ENCODE measurements at regions not wholly inside any gene's neighbourhood (a gene's known extent, or its start where the extent isn't known, plus 50 kb on each side); places are given as distances from the start of the nearest gene placed in this dataset.

DNA sequence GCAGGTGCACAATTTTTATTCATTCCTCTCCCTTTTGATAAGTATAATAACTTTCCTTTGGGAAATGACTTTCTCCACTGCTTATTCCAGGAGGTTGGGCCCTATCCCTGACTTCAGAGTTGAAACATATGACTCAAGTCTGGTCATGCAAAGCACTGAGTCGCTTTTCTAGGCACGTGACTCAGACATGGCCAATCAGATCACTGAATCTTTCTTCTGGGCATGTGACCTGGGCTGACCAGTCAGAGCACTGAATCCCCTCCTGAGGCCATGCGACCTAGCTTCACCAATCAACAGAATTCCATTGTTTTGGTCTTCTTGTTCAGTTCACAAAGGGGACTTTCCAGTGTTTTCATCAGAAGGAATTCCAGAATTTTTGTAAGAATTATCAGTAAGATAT is 377.1 kb upstream of the KITLG start:
- Histone ChIP-seq H3K27me3 (ENCODE audit: control insufficient read depth, insufficient read depth, low read length, poor library complexity, severe bottlenecking) (peaks cover 70% of the 10 kb centered on the region), H3K9me3 (ENCODE audit: control insufficient read depth, low read length) (no peaks in the 10 kb centered on the region), H3K9ac (ENCODE audit: extremely low read depth, low read length, poor library complexity, severe bottlenecking) (no peak overlapping the region), H3K4me1 (ENCODE audit: control insufficient read depth, insufficient read depth, low read length) (peaks cover 13% of the 10 kb centered on the region), H3K36me3 (ENCODE audit: control insufficient read depth, insufficient read depth, low read length) (no peaks in the 10 kb centered on the region), H3K4me3 (ENCODE audit: low read length) (no peak overlapping the region), H3K27ac (ENCODE audit: low read depth, low read length) (no peak overlapping the region)
- Mint-ChIP-seq H3K4me3 (no peak overlapping the region), H3K4me1 (peaks cover 71% of the 10 kb centered on the region), H3K36me3 (ENCODE audit: low read depth) (no peaks in the 10 kb centered on the region), H3K27me3 (ENCODE audit: insufficient read depth) (peaks cover 72% of the 10 kb centered on the region), H3K9me3 (no peaks in the 10 kb centered on the region), H3K27ac (no peak overlapping the region)
- no peak for DNase-seq
- TF ChIP-seq, protein P1, sequence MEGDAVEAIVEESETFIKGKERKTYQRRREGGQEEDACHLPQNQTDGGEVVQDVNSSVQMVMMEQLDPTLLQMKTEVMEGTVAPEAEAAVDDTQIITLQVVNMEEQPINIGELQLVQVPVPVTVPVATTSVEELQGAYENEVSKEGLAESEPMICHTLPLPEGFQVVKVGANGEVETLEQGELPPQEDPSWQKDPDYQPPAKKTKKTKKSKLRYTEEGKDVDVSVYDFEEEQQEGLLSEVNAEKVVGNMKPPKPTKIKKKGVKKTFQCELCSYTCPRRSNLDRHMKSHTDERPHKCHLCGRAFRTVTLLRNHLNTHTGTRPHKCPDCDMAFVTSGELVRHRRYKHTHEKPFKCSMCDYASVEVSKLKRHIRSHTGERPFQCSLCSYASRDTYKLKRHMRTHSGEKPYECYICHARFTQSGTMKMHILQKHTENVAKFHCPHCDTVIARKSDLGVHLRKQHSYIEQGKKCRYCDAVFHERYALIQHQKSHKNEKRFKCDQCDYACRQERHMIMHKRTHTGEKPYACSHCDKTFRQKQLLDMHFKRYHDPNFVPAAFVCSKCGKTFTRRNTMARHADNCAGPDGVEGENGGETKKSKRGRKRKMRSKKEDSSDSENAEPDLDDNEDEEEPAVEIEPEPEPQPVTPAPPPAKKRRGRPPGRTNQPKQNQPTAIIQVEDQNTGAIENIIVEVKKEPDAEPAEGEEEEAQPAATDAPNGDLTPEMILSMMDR (conservative IDR thresholded peaks at IDR 0.05) = no peak
- WGBS, 2 experiments (ENCODE audit: insufficient coverage in 1 of 2, insufficient read length in 1 of 2) = 93 to 98% methylated on average over 3 of the region's 3 CpGs

GRCh38 chr12:88955531-88955930 is 375.3 kb upstream of the KITLG start:
- Mint-ChIP-seq H3K4me1 (peaks cover 83% of the 10 kb centered on the region), H3K27me3 (ENCODE audit: insufficient read depth) (peaks cover 67% of the 10 kb centered on the region)

DNA sequence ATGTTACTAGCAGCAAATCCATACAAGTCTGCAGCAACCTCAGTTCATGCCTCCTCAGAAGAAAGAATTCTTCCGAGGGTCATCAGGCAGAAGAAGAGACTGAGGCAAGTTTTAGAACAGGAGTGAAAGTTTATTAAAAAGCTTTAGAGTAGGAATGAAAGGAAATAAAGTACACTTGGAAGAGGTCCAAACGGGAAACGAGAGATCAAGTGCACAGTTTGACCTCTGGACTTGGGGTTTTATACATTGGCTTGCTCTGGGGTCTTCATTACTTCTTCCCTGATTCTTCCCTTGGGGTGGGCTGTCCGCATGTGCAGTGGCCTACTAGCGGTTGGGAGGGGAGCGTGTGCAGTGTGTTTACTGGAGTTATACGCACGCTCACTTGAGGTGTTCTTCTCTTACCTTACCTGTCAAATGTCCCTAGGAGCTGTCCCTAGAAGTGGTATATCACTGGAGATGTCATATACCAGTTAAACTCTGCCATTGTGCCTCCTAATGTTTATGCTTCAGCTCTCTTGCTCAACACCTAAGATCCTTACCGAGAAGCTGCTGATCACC is 372.8 kb upstream of the KITLG start:
- H3K4me3 ChIP-seq (ENCODE audit: low read length) = no peak overlapping the region
- Mint-ChIP-seq H3K4me3 (no peak overlapping the region), H3K36me3 (ENCODE audit: low read depth) (peaks cover 3% of the 10 kb centered on the region), H3K27me3 (ENCODE audit: insufficient read depth) (peaks cover 61% of the 10 kb centered on the region), H3K9me3 (peaks cover 10% of the 10 kb centered on the region), H3K27ac (no peak overlapping the region), H3K4me1 (peaks cover 60% of the 10 kb centered on the region)
- H3K9me3 ChIP-seq (ENCODE audit: control insufficient read depth, low read length) = no peaks in the 10 kb centered on the region
- H3K27me3 ChIP-seq (ENCODE audit: control insufficient read depth, insufficient read depth, low read length, poor library complexity, severe bottlenecking) = peaks cover 51% of the 10 kb centered on the region
- no peak overlapping the region for H3K27ac ChIP-seq (ENCODE audit: low read depth, low read length)
- no peak for DNase-seq
- TF ChIP-seq, protein P1 (conservative IDR thresholded peaks at IDR 0.05) = no peak
- no peaks in the 10 kb centered on the region for H3K36me3 ChIP-seq (ENCODE audit: control insufficient read depth, insufficient read depth, low read length)
- H3K4me1 ChIP-seq (ENCODE audit: control insufficient read depth, insufficient read depth, low read length) = peaks cover 7% of the 10 kb centered on the region
- WGBS, 2 experiments (ENCODE audit: insufficient coverage in 1 of 2, insufficient read length in 1 of 2) = 82 to 95% methylated on average over 5 to 9 of the region's 9 CpGs
- no peak overlapping the region for H3K9ac ChIP-seq (ENCODE audit: extremely low read depth, low read length, poor library complexity, severe bottlenecking)

More at GRCh38 chr12:88955531-88955930, 375.3 kb upstream of the KITLG start:
- TF ChIP-seq, protein P1 (conservative IDR thresholded peaks at IDR 0.05) = no peak
- H3K27me3 ChIP-seq (ENCODE audit: control insufficient read depth, insufficient read depth, low read length, poor library complexity, severe bottlenecking) = peaks cover 63% of the 10 kb centered on the region
- Mint-ChIP-seq H3K36me3 (ENCODE audit: low read depth) (no peaks in the 10 kb centered on the region), H3K4me3 (no peak overlapping the region), H3K9me3 (peaks cover 3% of the 10 kb centered on the region), H3K27ac (no peak overlapping the region)
- H3K9ac ChIP-seq (ENCODE audit: extremely low read depth, low read length, poor library complexity, severe bottlenecking) = no peak overlapping the region
- no peaks in the 10 kb centered on the region for H3K36me3 ChIP-seq (ENCODE audit: control insufficient read depth, insufficient read depth, low read length)
- no peaks in the 10 kb centered on the region for H3K9me3 ChIP-seq (ENCODE audit: control insufficient read depth, low read length)
- DNase-seq = no peak
- peaks cover 17% of the 10 kb centered on the region for H3K4me1 ChIP-seq (ENCODE audit: control insufficient read depth, insufficient read depth, low read length)
- 93 to 100% methylated on average over 4 to 5 of the region's 5 CpGs for WGBS, 2 experiments (ENCODE audit: insufficient coverage in 1 of 2, insufficient read length in 1 of 2)
- H3K4me3 ChIP-seq (ENCODE audit: low read length) = no peak overlapping the region
- no peak overlapping the region for H3K27ac ChIP-seq (ENCODE audit: low read depth, low read length)
